Esophagus muscularis mucosa (tissue), 4 donors: ENCODE measurements at regions not wholly inside any gene's neighbourhood (a gene's known extent, or its start where the extent isn't known, plus 50 kb on each side); places are given as distances from the start of the nearest gene placed in this dataset.

Source experiments
- DNase-seq: peaks from one replicate; pipeline ENCODE4 v3.0.0-alpha.2; 2017; ENCODE audit errors: extremely low spot score
- H3K27ac ChIP-seq, 4 donors: fragments of 200-600 bp; sonication (generic); replicated peaks in 1 of 4; 1 replicate in 3 of 4; 2 replicates in 1 of 4; pipeline ENCODE4 v1.5.1; 2016 to 2019; ENCODE audit warnings: mild to moderate bottlenecking in 1 of 4
- H3K27me3 ChIP-seq, 4 donors: fragments of 200-600 bp; sonication (generic); one replicate each; pipeline versions ENCODE4 v1.5.1 to v1.6.0; 2016 to 2019
- H3K36me3 ChIP-seq, 4 donors: fragments of 200-600 bp; sonication (generic); one replicate each; pipeline ENCODE4 v1.5.1; 2016 to 2019
- H3K4me1 ChIP-seq, 4 donors: fragments of 200-600 bp; sonication (generic); one replicate each; pipeline ENCODE4 v1.5.1; 2016 to 2019
- H3K4me3 ChIP-seq, 4 donors: fragments of 200-600 bp; sonication (generic); 1 replicate in 2 of 4; 2 replicates in 2 of 4; pipeline ENCODE4 v1.5.1; 2016 to 2019; ENCODE audit warnings: mild to moderate bottlenecking in 4 of 4, moderate library complexity in 1 of 4
- H3K9me3 ChIP-seq, 4 donors: fragments of 200-600 bp; sonication (generic); 1 replicate in 3 of 4; 2 replicates in 1 of 4; pipeline ENCODE4 v1.5.1; 2016 to 2019
- CTCF ChIP-seq, 3 experiments: fragments of 200-600 bp in 2 of 3; fragments of 450-650 bp in 1 of 3; sonication (generic) in 2 of 3; IDR thresholded peaks; one replicate each; pipeline ENCODE4 v1.5.1; 2017 to 2019; ENCODE audit warnings: antibody characterized with exemption in 3 of 3, mild to moderate bottlenecking in 2 of 3, moderate library complexity in 1 of 3
- EP300 ChIP-seq: sonication (generic); formaldehyde crosslinking; IDR thresholded peaks from one replicate; pipeline ENCODE4 v1.6.1; 2017; ENCODE audit warnings: antibody characterized with exemption
- POLR2A ChIP-seq: fragments of 450-650 bp; IDR thresholded peaks from one replicate; pipeline ENCODE4 v1.6.1; 2017; ENCODE audit warnings: antibody characterized with exemption, moderate library complexity, mild to moderate bottlenecking, low read depth
- POLR2AphosphoS5 ChIP-seq, 2 donors: sonication (generic); formaldehyde crosslinking; IDR thresholded peaks; one replicate each; pipeline ENCODE4 v1.6.1; 2017; ENCODE audit warnings: antibody characterized with exemption in 2 of 2
- WGBS: methylation state at CpG from one replicate; pipeline ENCODE4 v1.1.5; 2018; 5-methylcytosine and 5-hydroxymethylcytosine counted together
- intact Hi-C: fragments of 100-400 bp; cut with DNase I; formaldehyde crosslinking; loops from one replicate; pipeline ENCODE4 v1.15.1; 2023

- H3K9me3 ChIP-seq = no peaks in the 10 kb centered on the region
- DNase-seq = no peak
- intact Hi-C loops = no loop called here
- H3K27ac ChIP-seq = no peak overlapping the region
- no peak for TF ChIP-seq CTCF (IDR thresholded peaks at IDR 0.05)
- no peak for TF ChIP-seq POLR2AphosphoS5 (IDR thresholded peaks at IDR 0.05)
- no peak for TF ChIP-seq POLR2A
- TF ChIP-seq EP300 = no peak
- H3K4me1 ChIP-seq = peaks cover 12 to 38% (median 35%) of the 10 kb centered on the region in 4 donors
- H3K27me3 ChIP-seq = no peaks in the 10 kb centered on the region
- H3K36me3 ChIP-seq = no peaks in the 10 kb centered on the region
- WGBS = 87% methylated on average over 2 of the region's 2 CpGs
- no peak overlapping the region for H3K4me3 ChIP-seq
Observed at GRCh38 chr10:78556705-78557432, 511.9 kb upstream of the ZMIZ1 start.

DNA sequence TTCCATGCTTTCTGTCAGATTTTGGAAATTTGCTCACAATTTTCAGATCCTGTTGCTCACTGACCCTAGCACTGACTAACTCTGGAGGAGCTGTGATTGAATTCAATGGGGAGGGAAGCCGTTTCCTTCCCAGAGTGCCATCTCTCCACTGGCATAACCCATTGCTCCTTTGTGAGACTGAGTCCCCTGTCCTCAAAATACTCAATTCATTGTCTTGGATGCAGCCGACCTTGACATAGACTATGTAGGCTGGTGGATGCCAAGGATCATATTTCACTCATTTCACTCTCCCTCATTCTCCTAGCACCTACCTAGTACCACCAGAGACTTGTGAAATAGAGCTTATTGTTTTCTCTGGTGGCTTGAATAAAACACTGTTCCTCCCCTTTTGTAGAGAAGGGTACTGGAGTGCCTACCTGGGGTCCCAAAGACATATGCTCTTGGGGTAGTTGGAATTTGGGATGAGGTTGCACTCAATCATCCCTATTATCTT is 511.3 kb upstream of the ZMIZ1 start:
- Histone ChIP-seq H3K36me3 (no peaks in the 10 kb centered on the region), H3K4me3 (no peak overlapping the region), H3K27ac (no peak overlapping the region), H3K4me1 (peaks cover 6 to 32% (median 29%) of the 10 kb centered on the region in 4 donors), H3K27me3 (no peaks in the 10 kb centered on the region), H3K9me3 (no peaks in the 10 kb centered on the region)
- TF ChIP-seq POLR2AphosphoS5 (IDR thresholded peaks at IDR 0.05) (no peak), EP300 (no peak)
- WGBS = 86% methylated on average over 2 of the region's 2 CpGs
- intact Hi-C loops = no loop called here
- no peak for DNase-seq

GRCh38 chr10:78559661-78560340 is 509.0 kb upstream of the ZMIZ1 start:
- no peak overlapping the region for H3K4me3 ChIP-seq
- intact Hi-C loops = no loop called here
- peak overlapping the region; percentile 13 to 71 (median 40) for H3K27ac ChIP-seq
- no peaks in the 10 kb centered on the region for H3K36me3 ChIP-seq
- no peak for DNase-seq
- 80% methylated on average over 8 of the region's 10 CpGs for WGBS
- no peak for TF ChIP-seq CTCF (IDR thresholded peaks at IDR 0.05)
- no peak for TF ChIP-seq POLR2AphosphoS5 (IDR thresholded peaks at IDR 0.05)
- no peak for TF ChIP-seq POLR2A
- no peak for TF ChIP-seq EP300
- H3K27me3 ChIP-seq = no peaks in the 10 kb centered on the region
- no peaks in the 10 kb centered on the region for H3K9me3 ChIP-seq
- peaks cover 0 to 32% (median 28%) of the 10 kb centered on the region in 4 donors for H3K4me1 ChIP-seq

GRCh38 chr10:78560341-78560688 is 508.5 kb upstream of the ZMIZ1 start:
- TF ChIP-seq POLR2AphosphoS5 (IDR thresholded peaks at IDR 0.05) (no peak), POLR2A (no peak), CTCF (IDR thresholded peaks at IDR 0.05) (no peak), EP300 (no peak)

DNA sequence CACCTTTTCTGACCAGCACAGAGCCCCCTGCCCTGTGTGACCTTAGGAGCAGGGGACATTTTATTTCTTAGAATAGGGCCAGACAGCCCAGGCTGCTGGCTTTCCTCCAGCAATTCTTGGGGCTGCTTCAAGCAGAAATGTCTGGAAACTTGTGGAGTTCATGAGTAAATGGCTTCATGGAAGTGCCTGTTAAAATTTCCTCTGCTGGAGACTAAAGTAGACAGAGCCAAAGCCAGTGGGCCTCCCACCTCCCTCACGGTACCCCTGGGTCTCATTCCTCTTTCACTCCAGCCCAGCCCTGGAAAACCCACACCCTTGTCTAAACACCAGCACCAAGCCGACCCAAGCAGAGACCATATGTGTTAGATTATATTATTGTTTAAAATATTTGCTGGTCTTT is 505.5 kb upstream of the ZMIZ1 start:
- Histone ChIP-seq H3K36me3 (no peaks in the 10 kb centered on the region), H3K4me3 (no peak overlapping the region), H3K27me3 (no peaks in the 10 kb centered on the region), H3K27ac (no peak overlapping the region), H3K9me3 (no peaks in the 10 kb centered on the region), H3K4me1 (peaks cover 0 to 59% (median 48%) of the 10 kb centered on the region in 4 donors)
- intact Hi-C loops = no loop called here
- WGBS = 44% methylated on average over 2 of the region's 2 CpGs
- TF ChIP-seq POLR2AphosphoS5 (IDR thresholded peaks at IDR 0.05) (no peak), POLR2A (no peak), EP300 (no peak), CTCF (IDR thresholded peaks at IDR 0.05) (no peak)
- DNase-seq = no peak

More at GRCh38 chr10:78560341-78560688, 508.5 kb upstream of the ZMIZ1 start:
- Histone ChIP-seq H3K27me3 (no peaks in the 10 kb centered on the region), H3K9me3 (no peaks in the 10 kb centered on the region), H3K4me3 (no peak overlapping the region), H3K4me1 (peaks cover 0 to 32% (median 28%) of the 10 kb centered on the region in 4 donors), H3K27ac (peak overlapping the region; percentile 13 to 71 (median 40)), H3K36me3 (no peaks in the 10 kb centered on the region)
- 38% methylated on average over 4 of the region's 4 CpGs for WGBS
- no peak for DNase-seq
- intact Hi-C loops = no loop called here
